Testis (tissue), 2 donors: ENCODE measurements at regions not wholly inside any gene's neighbourhood (a gene's known extent, or its start where the extent isn't known, plus 50 kb on each side); places are given as distances from the start of the nearest gene placed in this dataset.

Source experiments
- POLR2A ChIP-seq: fragments of 450-650 bp; IDR thresholded peaks from one replicate; pipeline ENCODE4 v1.6.1; 2017; ENCODE audit warnings: antibody characterized with exemption, mild to moderate bottlenecking, moderate library complexity
- TF ChIP-seq, protein P1 (sequence below), 3 experiments: fragments of 450-650 bp in 2 of 3; fragments of 200-600 bp in 1 of 3; sonication (generic) in 1 of 3; IDR thresholded peaks; one replicate each; pipeline ENCODE4 v1.5.1; 2016 to 2019; ENCODE audit warnings: antibody characterized with exemption in 3 of 3, mild to moderate bottlenecking in 2 of 3, moderate library complexity in 1 of 3

DNA sequence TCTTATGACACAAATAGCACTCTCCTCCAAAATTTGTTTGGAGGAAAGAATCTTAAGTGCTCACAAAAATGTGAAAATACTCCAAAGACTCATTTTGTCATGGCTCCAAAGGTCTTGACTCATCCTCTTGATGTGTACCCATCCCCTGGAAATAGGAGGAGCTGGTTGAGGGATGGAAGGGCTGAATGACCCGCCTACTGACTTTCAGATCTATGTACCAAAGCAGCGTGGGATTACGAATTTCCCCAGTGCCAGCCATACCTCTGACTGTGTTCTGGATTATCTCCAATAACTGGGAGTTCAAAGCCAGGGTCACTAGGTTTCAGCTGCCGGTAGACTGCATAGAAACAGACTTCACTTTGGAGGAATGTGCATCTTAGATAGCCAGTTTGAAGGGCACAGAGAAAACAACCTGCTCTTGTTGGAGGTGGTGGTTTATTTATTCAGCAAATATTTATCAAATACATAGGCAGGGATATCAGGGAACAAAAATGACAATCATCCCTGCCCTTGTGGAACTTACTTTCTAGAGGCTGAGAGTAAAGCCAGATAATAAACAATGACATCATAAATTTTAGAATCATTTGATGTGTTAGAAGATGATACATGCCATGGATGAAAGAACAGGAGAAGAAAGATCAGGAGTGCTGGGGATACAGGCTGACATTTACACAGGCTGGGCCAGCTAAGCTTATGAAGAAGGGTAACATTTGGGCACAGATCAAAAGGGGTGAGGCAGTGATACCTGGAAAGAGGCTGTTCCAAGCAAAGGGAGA lies 246.6 kb downstream of the TBXT start:
- TF ChIP-seq, protein P1, sequence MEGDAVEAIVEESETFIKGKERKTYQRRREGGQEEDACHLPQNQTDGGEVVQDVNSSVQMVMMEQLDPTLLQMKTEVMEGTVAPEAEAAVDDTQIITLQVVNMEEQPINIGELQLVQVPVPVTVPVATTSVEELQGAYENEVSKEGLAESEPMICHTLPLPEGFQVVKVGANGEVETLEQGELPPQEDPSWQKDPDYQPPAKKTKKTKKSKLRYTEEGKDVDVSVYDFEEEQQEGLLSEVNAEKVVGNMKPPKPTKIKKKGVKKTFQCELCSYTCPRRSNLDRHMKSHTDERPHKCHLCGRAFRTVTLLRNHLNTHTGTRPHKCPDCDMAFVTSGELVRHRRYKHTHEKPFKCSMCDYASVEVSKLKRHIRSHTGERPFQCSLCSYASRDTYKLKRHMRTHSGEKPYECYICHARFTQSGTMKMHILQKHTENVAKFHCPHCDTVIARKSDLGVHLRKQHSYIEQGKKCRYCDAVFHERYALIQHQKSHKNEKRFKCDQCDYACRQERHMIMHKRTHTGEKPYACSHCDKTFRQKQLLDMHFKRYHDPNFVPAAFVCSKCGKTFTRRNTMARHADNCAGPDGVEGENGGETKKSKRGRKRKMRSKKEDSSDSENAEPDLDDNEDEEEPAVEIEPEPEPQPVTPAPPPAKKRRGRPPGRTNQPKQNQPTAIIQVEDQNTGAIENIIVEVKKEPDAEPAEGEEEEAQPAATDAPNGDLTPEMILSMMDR (IDR thresholded peaks at IDR 0.05) = no peak
- no peak for TF ChIP-seq POLR2A
